ENCODE measurements at regions not wholly inside any gene's neighbourhood (a gene's known extent, or its start where the extent isn't known, plus 50 kb on each side); places are given as distances from the start of the nearest gene placed in this dataset.
"Not testable (repeated sequence)": the region's sequence is repeated elsewhere in the genome, so short reads cannot be mapped to it uniquely, and the experiment has no call there.

DNA sequence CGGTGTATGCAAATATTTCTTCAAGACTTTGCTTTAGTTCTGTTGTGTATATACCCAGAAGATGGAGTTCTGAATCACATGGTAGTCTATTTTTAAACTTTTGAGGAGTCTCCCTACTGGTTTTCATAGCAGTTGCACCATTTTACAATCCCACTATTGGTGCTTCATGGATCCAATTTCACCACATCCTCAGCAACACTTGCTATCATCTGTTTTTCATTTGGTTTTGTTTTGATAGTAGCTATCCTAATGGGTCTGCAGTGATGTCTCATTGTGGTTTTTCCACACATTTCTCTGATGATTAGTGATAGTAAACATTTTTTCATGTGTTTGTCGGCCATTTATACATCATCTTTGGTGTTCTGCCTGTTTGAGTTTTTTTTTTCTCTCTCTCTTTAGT lies 1339.3 kb downstream of the EFNA5 start:
- no peak for DNase-seq (ENCODE audit: low spot score)

GRCh38 chr5:106324356-106324755 lies 1346.4 kb downstream of the EFNA5 start:
- no peak for DNase-seq (ENCODE audit: low spot score)

GRCh38 chr5:106321242-106321641 lies 1349.5 kb downstream of the EFNA5 start:
- DNase-seq (ENCODE audit: low spot score): no peak

- no peak for DNase-seq (ENCODE audit: low spot score)
Observed at GRCh38 chr5:106314221-106314824, 1356.4 kb downstream of the EFNA5 start.

DNA sequence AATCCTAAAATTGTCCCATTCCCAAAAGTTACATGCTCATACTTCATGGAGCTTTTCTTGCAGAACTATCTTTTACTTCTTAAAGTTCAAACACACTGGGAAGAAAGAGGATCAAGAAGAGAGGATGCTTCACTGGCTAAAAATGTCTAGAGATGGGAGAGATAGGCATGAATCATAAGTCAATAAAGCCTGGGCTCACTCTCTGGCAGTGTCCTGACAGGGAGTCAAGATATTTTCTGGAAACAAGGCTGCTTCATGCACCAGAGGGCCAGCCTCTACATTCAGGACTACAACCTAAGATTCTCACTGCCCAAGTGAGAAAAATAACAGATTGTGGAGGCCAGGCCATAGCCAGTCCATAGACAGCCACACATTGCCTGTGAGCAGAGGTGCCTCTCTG lies 1358.4 kb downstream of the EFNA5 start:
- no peak for DNase-seq (ENCODE audit: low spot score)

GRCh38 chr5:106311230-106311915 lies 1359.4 kb downstream of the EFNA5 start:
- DNase-seq (ENCODE audit: low spot score): no peak

- no peak for DNase-seq (ENCODE audit: low spot score)
Observed at GRCh38 chr5:106307265-106307664, 1363.5 kb downstream of the EFNA5 start.

- no peak for DNase-seq (ENCODE audit: low spot score)
Observed at GRCh38 chr5:106306313-106307028, 1364.3 kb downstream of the EFNA5 start.

DNA sequence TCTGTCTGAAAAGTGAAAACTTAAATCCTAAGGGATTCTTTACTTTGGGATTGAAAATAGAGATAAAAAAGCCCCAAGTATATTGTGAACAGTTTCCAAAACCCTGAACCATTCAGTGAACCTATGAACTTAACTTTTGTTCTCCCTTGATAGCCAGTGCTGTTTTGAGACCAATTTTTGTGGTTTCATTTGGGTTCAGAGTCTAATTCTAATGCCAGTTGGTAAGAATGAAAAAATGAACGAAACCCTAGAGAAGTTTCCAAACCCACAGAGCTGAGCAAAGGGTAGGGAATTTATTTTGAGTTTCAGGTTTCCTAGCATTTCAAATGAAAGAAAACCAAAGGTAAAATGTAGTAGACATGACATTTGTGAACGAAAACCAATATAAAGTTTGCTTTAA lies 1366.8 kb downstream of the EFNA5 start:
- DNase-seq (ENCODE audit: low spot score): no peak

DNA sequence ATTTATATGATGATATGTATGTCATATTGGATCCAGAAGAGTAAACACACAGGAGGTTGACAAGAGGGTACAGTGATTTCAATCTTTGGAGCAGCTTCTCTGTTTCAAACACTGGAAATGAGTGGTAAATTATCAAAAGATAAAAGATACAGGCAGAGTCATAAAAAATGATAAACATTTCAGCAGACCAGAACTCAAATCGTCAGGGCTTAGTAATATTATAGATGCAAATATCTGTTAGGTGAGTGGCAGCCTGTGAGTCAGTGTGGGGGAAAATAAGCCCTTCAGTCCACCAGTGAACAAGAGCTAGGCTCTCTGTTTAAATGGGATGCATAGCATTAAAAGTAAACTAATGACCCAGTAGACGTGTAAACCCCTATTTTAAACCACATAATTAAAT lies 1378.1 kb downstream of the EFNA5 start:
- DNase-seq (ENCODE audit: low spot score): no peak

DNA sequence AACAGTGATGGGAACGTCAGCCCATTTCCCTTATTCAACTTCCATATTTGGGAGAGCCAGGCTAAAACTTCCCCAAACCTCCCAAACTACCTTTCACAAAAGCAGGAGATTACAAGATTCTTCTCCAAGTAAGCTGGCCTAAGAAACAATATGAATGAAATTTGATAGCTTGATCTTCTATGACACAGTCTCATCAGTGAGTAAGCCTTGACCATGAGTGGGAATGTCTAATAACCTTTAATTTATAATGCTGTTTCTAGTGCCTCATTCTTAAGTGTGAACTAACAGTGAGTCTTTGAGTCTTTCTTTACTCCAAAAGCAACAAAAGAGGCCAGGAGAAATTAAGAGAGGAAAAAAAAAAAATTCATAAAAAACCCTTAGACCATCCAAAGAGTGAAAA lies 1379.9 kb downstream of the EFNA5 start:
- DNase-seq (ENCODE audit: low spot score): no peak

GRCh38 chr5:106288979-106289378 lies 1381.8 kb downstream of the EFNA5 start:
- no peak for DNase-seq (ENCODE audit: low spot score)

GRCh38 chr5:106277540-106278096 lies 1393.1 kb downstream of the EFNA5 start:
- DNase-seq (ENCODE audit: low spot score): no peak

DNA sequence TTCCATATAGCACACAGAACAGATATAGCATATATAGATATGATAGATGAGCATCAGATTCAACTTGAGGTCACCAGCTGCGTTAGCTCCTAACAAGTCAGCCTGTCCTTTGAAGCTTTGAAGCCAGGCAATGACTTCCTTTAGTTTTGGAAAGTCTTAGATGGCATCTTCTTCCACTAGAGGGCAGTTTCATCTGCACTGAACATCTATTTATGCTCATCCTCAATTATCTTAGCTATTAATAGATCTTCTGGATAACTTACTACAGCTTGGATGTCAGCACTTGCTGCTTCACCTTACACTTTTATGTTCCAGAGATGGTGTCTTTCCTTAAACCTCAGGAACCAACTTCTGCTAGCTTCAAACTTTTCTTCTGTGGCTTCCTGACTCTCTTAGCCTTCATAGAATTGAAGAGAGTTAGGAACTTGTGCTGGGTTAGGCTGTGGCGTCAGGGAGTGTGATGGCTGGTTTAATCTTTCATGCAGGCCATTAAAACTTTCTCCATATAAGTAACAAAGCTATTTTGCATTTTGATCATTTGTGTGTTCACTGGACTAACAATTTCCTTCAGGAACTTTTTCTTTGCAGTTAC lies 1401.4 kb downstream of the EFNA5 start:
- no peak for DNase-seq (ENCODE audit: low spot score)

DNA sequence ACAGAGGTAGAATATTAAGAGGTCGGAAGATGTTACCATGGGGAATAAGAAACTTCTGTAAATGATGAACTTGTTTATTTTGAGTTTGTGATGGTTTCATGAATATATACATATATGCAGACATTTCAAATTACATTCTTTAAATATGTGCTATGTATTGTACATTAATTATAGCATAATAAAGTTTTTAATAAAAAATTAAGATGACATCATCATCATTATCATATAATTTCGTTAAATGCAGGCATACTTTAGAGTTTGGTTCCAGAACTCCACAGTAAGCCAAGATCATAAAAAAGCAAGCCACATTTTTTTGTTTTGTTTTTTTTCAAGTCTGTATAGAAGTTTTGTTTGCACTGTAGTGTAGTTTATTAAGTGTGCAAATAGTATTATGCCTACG lies 1403.5 kb downstream of the EFNA5 start:
- DNase-seq (ENCODE audit: low spot score): no peak

DNA sequence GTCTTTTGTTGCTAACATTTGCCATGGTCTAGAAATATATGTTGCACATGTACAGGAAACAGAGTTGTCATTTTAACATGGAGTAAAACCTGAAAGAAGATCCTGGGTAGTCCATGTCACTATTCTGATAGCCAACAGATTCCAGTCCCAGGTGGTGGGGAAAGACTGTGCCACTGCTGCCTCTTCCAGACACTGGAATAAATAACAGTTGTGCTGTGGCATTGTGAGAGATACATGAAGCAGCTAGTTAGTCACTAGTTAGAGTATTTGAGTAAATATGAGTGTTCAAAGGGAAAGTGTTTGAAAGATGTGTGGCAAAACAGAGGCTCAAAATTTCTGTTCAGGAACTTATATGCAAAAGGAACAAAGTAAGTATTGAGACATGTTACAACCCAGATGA lies 1408.3 kb downstream of the EFNA5 start:
- no peak for DNase-seq (ENCODE audit: low spot score)

DNA sequence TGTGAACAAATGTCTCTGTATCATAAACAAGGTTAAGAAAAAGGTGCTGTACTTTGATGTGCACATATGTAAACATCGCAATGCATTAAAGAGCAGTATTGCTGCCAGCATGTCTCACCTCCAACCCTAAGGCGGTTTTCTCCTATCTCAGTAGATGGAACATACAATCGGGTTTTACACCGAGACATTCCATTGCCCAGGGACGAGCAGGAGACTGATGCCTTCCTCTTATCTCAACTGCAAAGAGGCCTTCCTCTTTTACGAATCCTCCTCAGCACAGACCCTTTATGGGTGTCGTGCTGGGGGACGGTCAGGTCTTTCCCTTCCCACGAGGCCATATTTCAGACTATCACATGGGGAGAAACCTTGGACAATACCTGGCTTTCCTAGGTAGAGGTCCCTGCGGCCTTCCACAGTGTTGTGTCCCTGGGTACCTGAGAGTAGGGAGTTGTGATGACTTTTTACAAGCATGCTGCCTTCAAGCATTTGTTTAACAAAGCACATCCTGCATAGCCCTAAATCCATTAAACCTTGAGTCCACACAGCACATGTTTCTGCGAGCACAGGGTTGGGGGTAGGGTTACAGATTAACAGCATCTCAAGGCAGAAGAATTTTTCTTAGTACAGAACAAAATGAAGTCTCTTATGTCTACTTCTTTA lies 1411.2 kb downstream of the EFNA5 start:
- DNase-seq (ENCODE audit: low spot score): not testable (repeated sequence)

- DNase-seq (ENCODE audit: low spot score): no peak
Observed at GRCh38 chr5:106258591-106259125, 1412.1 kb downstream of the EFNA5 start.

DNA sequence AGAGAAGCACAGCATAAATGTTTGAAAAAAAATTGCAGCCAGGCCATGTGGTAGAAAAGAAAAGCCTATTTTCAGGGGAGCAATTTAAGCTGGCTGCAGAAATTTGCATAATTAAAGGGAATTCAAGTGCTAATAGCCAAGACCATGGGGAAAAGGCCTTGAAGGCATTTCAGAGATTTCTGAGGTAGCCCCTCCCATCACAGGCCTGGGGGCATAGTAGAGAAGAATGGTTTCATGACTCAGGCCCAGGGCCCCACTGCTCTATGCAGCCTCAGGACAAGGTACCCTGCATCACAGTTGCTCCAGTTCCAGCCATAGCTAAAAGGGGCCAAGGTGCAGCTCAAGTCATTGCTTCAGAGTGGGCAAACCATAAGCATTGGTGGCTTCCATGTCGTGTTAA lies 1416.0 kb downstream of the EFNA5 start:
- no peak for DNase-seq (ENCODE audit: low spot score)

- not testable (repeated sequence) for DNase-seq (ENCODE audit: low spot score)
Observed at GRCh38 chr5:106246044-106246745, 1424.5 kb downstream of the EFNA5 start.

GRCh38 chr5:106241409-106241808 lies 1429.3 kb downstream of the EFNA5 start:
- DNase-seq (ENCODE audit: low spot score): no peak
